ENCODE measurements at regions not wholly inside any gene's neighbourhood (a gene's known extent, or its start where the extent isn't known, plus 50 kb on each side); places are given as distances from the start of the nearest gene placed in this dataset.
"Not testable (repeated sequence)": the region's sequence is repeated elsewhere in the genome, so short reads cannot be mapped to it uniquely, and the experiment has no call there.

- no peak for DNase-seq (ENCODE audit: low read depth)
- in situ Hi-C loops (cut with HindIII; ENCODE audit: low pct_unique_long_range_greater_than_20kb, low sequenced_read_pairs), result no loop called here
Measured at GRCh38 chr1:30184393-30185141, 538.8 kb downstream of the MATN1 start.

- in situ Hi-C loops (cut with HindIII; ENCODE audit: low pct_unique_long_range_greater_than_20kb, low sequenced_read_pairs), result no loop called here
Measured at GRCh38 chr1:30183895-30184294, 539.5 kb downstream of the MATN1 start.

GRCh38 chr1:30183006-30183405 is 540.4 kb downstream of the MATN1 start:
- DNase-seq (ENCODE audit: low read depth), result no peak
- in situ Hi-C loops (cut with HindIII; ENCODE audit: low pct_unique_long_range_greater_than_20kb, low sequenced_read_pairs), result no loop called here

More at GRCh38 chr1:30183895-30184294, 539.5 kb downstream of the MATN1 start:
- no peak for DNase-seq (ENCODE audit: low read depth)

- in situ Hi-C loops (cut with HindIII; ENCODE audit: low pct_unique_long_range_greater_than_20kb, low sequenced_read_pairs), result no loop called here
- DNase-seq (ENCODE audit: low read depth), result no peak
Measured at GRCh38 chr1:30179942-30180543, 543.3 kb downstream of the MATN1 start.

GRCh38 chr1:30176477-30176876 is 546.9 kb downstream of the MATN1 start:
- in situ Hi-C loops (cut with HindIII; ENCODE audit: low pct_unique_long_range_greater_than_20kb, low sequenced_read_pairs), result no loop called here

GRCh38 chr1:30174499-30174898 is 548.9 kb downstream of the MATN1 start:
- in situ Hi-C loops (cut with HindIII; ENCODE audit: low pct_unique_long_range_greater_than_20kb, low sequenced_read_pairs), result no loop called here
- DNase-seq (ENCODE audit: low read depth), result no peak

More at GRCh38 chr1:30176477-30176876, 546.9 kb downstream of the MATN1 start:
- DNase-seq (ENCODE audit: low read depth), result no peak

GRCh38 chr1:30173560-30173959 is 549.8 kb downstream of the MATN1 start:
- no peak for DNase-seq (ENCODE audit: low read depth)
- in situ Hi-C loops (cut with HindIII; ENCODE audit: low pct_unique_long_range_greater_than_20kb, low sequenced_read_pairs), result no loop called here

- no peak for DNase-seq (ENCODE audit: low read depth)
- in situ Hi-C loops (cut with HindIII; ENCODE audit: low pct_unique_long_range_greater_than_20kb, low sequenced_read_pairs), result no loop called here
Measured at GRCh38 chr1:30172757-30173156, 550.6 kb downstream of the MATN1 start.

- no peak for DNase-seq (ENCODE audit: low read depth)
- in situ Hi-C loops (cut with HindIII; ENCODE audit: low pct_unique_long_range_greater_than_20kb, low sequenced_read_pairs), result no loop called here
Measured at GRCh38 chr1:30172299-30172694, 551.1 kb downstream of the MATN1 start.

GRCh38 chr1:30171537-30172298 is 551.7 kb downstream of the MATN1 start:
- DNase-seq (ENCODE audit: low read depth), result no peak
- in situ Hi-C loops (cut with HindIII; ENCODE audit: low pct_unique_long_range_greater_than_20kb, low sequenced_read_pairs), result no loop called here

- in situ Hi-C loops (cut with HindIII; ENCODE audit: low pct_unique_long_range_greater_than_20kb, low sequenced_read_pairs), result no loop called here
- no peak for DNase-seq (ENCODE audit: low read depth)
Measured at GRCh38 chr1:30169269-30169668, 554.1 kb downstream of the MATN1 start.

- no peak for DNase-seq (ENCODE audit: low read depth)
- in situ Hi-C loops (cut with HindIII; ENCODE audit: low pct_unique_long_range_greater_than_20kb, low sequenced_read_pairs), result no loop called here
Measured at GRCh38 chr1:30166174-30166573, 557.2 kb downstream of the MATN1 start.

- DNase-seq (ENCODE audit: low read depth), result no peak
- in situ Hi-C loops (cut with HindIII; ENCODE audit: low pct_unique_long_range_greater_than_20kb, low sequenced_read_pairs), result no loop called here
Measured at GRCh38 chr1:30165116-30165515, 558.3 kb downstream of the MATN1 start.

- in situ Hi-C loops (cut with HindIII; ENCODE audit: low pct_unique_long_range_greater_than_20kb, low sequenced_read_pairs), result no loop called here
- no peak for DNase-seq (ENCODE audit: low read depth)
Measured at GRCh38 chr1:30164693-30165092, 558.7 kb downstream of the MATN1 start.

- in situ Hi-C loops (cut with HindIII; ENCODE audit: low pct_unique_long_range_greater_than_20kb, low sequenced_read_pairs), result no loop called here
- DNase-seq (ENCODE audit: low read depth), result no peak
Measured at GRCh38 chr1:30162565-30162964, 560.8 kb downstream of the MATN1 start.

- in situ Hi-C loops (cut with HindIII; ENCODE audit: low pct_unique_long_range_greater_than_20kb, low sequenced_read_pairs), result no loop called here
- no peak for DNase-seq (ENCODE audit: low read depth)
Measured at GRCh38 chr1:30161953-30162352, 561.4 kb downstream of the MATN1 start.

- in situ Hi-C loops (cut with HindIII; ENCODE audit: low pct_unique_long_range_greater_than_20kb, low sequenced_read_pairs), result no loop called here
- no peak for DNase-seq (ENCODE audit: low read depth)
Measured at GRCh38 chr1:30160999-30161689, 562.2 kb downstream of the MATN1 start.

GRCh38 chr1:30159015-30159414 is 564.4 kb downstream of the MATN1 start:
- in situ Hi-C loops (cut with HindIII; ENCODE audit: low pct_unique_long_range_greater_than_20kb, low sequenced_read_pairs), result no loop called here
- no peak for DNase-seq (ENCODE audit: low read depth)

- in situ Hi-C loops (cut with HindIII; ENCODE audit: low pct_unique_long_range_greater_than_20kb, low sequenced_read_pairs); DNase-seq (ENCODE audit: low read depth): not testable (repeated sequence)
Measured at GRCh38 chr1:30155698-30156097, 567.7 kb downstream of the MATN1 start.
